T-helper 17 cell (primary cell): ENCODE measurements at regions not wholly inside any gene's neighbourhood (a gene's known extent, or its start where the extent isn't known, plus 50 kb on each side); places are given as distances from the start of the nearest gene placed in this dataset.
"Not testable (repeated sequence)": the region's sequence is repeated elsewhere in the genome, so short reads cannot be mapped to it uniquely, and the experiment has no call there.

Experiments used
- ATAC-seq: fragments of 150-1000 bp; cut with Tn5 transposase; 2 replicates; pipeline ENCODE4 v1.10.0; 2021; ENCODE audit warnings: mild to moderate bottlenecking, moderate library complexity
- DNase-seq, 3 donors: peaks; one replicate each; pipeline versions ENCODE4 v3.0.0 to v3.0.0-alpha.2; 2020 to 2021
- H3K9me3 ChIP-seq: one replicate; pipeline ENCODE4 v1.7.0; 2013; ENCODE audit warnings: low read length, mild to moderate bottlenecking; ENCODE audit not compliant: control insufficient read depth, poor library complexity, severe bottlenecking
- H3K27ac Mint-ChIP-seq: one replicate; pipeline ENCODE4 v1.8.0; 2022; ENCODE audit warnings: mild to moderate bottlenecking, moderate library complexity, mixed read lengths
- H3K27me3 Mint-ChIP-seq: one replicate; pipeline ENCODE4 v1.8.0; 2022; ENCODE audit warnings: mixed read lengths
- H3K36me3 Mint-ChIP-seq: one replicate; pipeline ENCODE4 v1.8.0; 2022; ENCODE audit warnings: low read depth, mixed read lengths
- H3K4me1 Mint-ChIP-seq: one replicate; pipeline ENCODE4 v1.8.0; 2022; ENCODE audit warnings: mild to moderate bottlenecking, mixed read lengths
- H3K4me3 Mint-ChIP-seq: one replicate; pipeline ENCODE4 v1.8.0; 2022; ENCODE audit warnings: mild to moderate bottlenecking, moderate library complexity, mixed read lengths

DNA sequence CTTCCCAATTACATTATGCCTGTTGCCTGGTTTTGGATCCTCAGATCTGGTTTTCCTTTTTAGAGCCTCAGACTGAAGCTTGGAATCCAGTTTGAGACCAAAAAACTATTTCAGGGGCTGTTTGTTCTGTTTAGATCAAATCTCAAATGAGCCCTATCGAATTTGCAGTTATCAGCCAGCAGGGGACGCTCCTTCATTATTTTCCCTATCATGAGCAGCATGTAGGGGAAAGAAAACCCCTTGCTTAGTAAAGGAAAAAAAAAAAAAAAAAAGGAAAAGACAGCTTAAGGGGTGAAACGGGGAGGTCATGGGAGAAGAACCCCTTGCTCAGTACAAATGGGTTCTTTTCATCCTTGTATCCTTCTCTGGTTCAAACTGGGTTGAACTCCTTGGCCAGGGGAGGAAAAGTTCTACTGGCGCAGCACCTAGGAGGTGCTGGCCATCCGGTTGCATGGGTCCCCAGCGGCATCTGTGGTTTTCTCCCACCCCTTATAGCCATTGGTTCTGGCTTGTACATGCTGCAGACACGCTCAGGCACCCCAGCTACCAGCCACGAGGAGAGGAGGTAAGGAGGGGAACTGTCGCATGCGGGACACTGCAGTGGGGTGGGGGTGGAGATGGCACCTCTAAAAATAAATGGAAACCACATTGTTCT, 1375.1 kb upstream of the ALCAM start:
- no peaks in the 10 kb centered on the region for H3K27me3 Mint-ChIP-seq
- no peaks in the 10 kb centered on the region for H3K36me3 Mint-ChIP-seq
- DNase-seq (no peak), ATAC-seq (no peak)
- H3K4me3 Mint-ChIP-seq = no peak overlapping the region
- H3K9me3 ChIP-seq = no peaks in the 10 kb centered on the region
- H3K27ac Mint-ChIP-seq = no peak overlapping the region
- no peaks in the 10 kb centered on the region for H3K4me1 Mint-ChIP-seq

- DNase-seq (no peak), ATAC-seq (no peak)
- Mint-ChIP-seq H3K36me3 (no peaks in the 10 kb centered on the region), H3K4me1 (no peaks in the 10 kb centered on the region), H3K27me3 (no peaks in the 10 kb centered on the region), H3K4me3 (no peak overlapping the region), H3K27ac (no peak overlapping the region)
- no peaks in the 10 kb centered on the region for H3K9me3 ChIP-seq
Measured at GRCh38 chr3:103992469-103992868, 1374.2 kb upstream of the ALCAM start.

DNA sequence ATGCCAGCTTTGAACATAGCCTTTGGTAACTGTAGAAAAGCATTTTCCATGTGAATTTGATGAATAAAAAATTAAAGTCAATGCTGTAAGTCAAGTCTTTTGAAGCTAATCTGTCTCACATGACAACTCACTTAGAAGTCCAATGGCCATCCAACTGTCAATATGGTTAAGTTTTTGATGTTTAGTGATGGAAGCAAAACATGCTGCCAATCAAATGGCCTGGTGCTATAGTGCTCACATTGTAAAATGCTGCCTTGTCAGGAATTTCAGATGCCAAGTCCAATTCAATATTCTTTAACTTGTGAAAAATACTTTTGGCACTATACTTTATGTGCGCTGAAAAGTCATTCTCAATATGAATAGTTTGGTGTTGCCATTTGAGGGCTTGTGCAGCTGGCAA, 1361.8 kb upstream of the ALCAM start:
- no peaks in the 10 kb centered on the region for H3K36me3 Mint-ChIP-seq
- no peaks in the 10 kb centered on the region for H3K27me3 Mint-ChIP-seq
- no peaks in the 10 kb centered on the region for H3K9me3 ChIP-seq
- DNase-seq = no peak
- ATAC-seq = no peak
- H3K27ac Mint-ChIP-seq = no peak overlapping the region
- no peak overlapping the region for H3K4me3 Mint-ChIP-seq
- no peaks in the 10 kb centered on the region for H3K4me1 Mint-ChIP-seq

GRCh38 chr3:104005815-104006214, 1360.9 kb upstream of the ALCAM start:
- H3K4me1 Mint-ChIP-seq = no peaks in the 10 kb centered on the region
- no peak overlapping the region for H3K27ac Mint-ChIP-seq
- H3K27me3 Mint-ChIP-seq = no peaks in the 10 kb centered on the region
- H3K36me3 Mint-ChIP-seq = no peaks in the 10 kb centered on the region
- ATAC-seq = no peak
- no peaks in the 10 kb centered on the region for H3K9me3 ChIP-seq
- no peak overlapping the region for H3K4me3 Mint-ChIP-seq
- no peak for DNase-seq

GRCh38 chr3:104018541-104018940, 1348.2 kb upstream of the ALCAM start:
- H3K4me1 Mint-ChIP-seq = no peaks in the 10 kb centered on the region
- no peak overlapping the region for H3K4me3 Mint-ChIP-seq
- no peaks in the 10 kb centered on the region for H3K36me3 Mint-ChIP-seq
- ATAC-seq (no peak), DNase-seq (no peak)
- H3K9me3 ChIP-seq = no peaks in the 10 kb centered on the region
- H3K27ac Mint-ChIP-seq = no peak overlapping the region
- H3K27me3 Mint-ChIP-seq = no peaks in the 10 kb centered on the region

- ATAC-seq (no peak), DNase-seq (no peak)
- H3K9me3 ChIP-seq = no peaks in the 10 kb centered on the region
- no peaks in the 10 kb centered on the region for H3K36me3 Mint-ChIP-seq
- no peaks in the 10 kb centered on the region for H3K4me1 Mint-ChIP-seq
- H3K27ac Mint-ChIP-seq = no peak overlapping the region
- no peak overlapping the region for H3K4me3 Mint-ChIP-seq
- H3K27me3 Mint-ChIP-seq = no peaks in the 10 kb centered on the region
Measured at GRCh38 chr3:104031598-104031997, 1335.1 kb upstream of the ALCAM start.

GRCh38 chr3:104032283-104032682, 1334.4 kb upstream of the ALCAM start:
- no peaks in the 10 kb centered on the region for H3K36me3 Mint-ChIP-seq
- ATAC-seq = no peak

DNA sequence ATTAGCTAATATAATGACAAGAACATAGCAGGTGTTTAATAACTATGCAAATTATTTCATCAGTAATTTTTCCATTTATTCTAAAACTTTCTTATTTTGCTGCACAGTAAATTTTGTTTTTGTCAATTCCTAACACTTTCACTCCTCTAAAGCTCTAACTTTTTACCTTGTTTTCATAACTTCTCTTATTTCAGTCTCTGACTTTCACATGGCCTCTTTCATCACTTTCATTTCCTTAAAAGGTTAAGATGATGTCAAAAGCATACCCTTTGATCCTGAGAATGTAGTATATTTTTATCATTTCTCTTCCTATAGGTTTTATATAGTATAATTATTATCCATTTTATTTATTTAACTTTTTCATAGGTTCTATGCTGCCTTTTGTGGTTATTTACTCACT, 1325.8 kb upstream of the ALCAM start:
- ATAC-seq (no peak), DNase-seq (no peak)
- Mint-ChIP-seq H3K36me3 (no peaks in the 10 kb centered on the region), H3K4me3 (no peak overlapping the region), H3K4me1 (no peaks in the 10 kb centered on the region), H3K27me3 (no peaks in the 10 kb centered on the region), H3K27ac (no peak overlapping the region)
- H3K9me3 ChIP-seq = no peaks in the 10 kb centered on the region

More at GRCh38 chr3:104032283-104032682, 1334.4 kb upstream of the ALCAM start:
- Mint-ChIP-seq H3K27ac (no peak overlapping the region), H3K4me3 (no peak overlapping the region), H3K4me1 (no peaks in the 10 kb centered on the region), H3K27me3 (no peaks in the 10 kb centered on the region)
- H3K9me3 ChIP-seq = no peaks in the 10 kb centered on the region
- DNase-seq = no peak

DNA sequence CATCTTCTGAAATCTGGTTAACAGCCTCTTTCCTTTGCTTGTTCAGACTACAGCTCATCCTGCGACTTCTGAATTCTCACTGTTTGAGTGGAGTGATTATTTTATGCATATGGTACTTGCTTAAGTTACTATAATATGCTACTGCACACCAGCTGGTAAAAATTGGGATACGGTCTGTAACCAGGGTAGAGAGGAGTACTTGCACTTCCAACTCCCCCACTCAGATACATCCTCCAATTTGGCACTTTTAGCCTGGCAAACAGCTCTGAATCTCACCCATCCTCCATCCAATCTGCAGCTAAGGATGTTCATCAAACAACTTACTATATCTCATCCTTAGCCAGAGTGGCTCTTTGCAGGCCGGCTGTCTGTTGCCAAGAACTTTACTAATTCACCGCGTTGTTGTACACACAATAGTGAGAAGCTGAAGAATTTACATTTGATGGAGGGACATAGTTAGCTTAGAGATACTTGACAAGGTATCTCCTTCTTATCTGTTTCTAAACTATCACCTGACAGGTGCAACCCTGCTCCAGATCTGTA, 1323.6 kb upstream of the ALCAM start:
- H3K27ac Mint-ChIP-seq, ATAC-seq, H3K27me3 Mint-ChIP-seq, DNase-seq, H3K4me3 Mint-ChIP-seq, H3K9me3 ChIP-seq, H3K4me1 Mint-ChIP-seq, H3K36me3 Mint-ChIP-seq: not testable (repeated sequence)

- no peaks in the 10 kb centered on the region for H3K36me3 Mint-ChIP-seq
- H3K4me1 Mint-ChIP-seq = no peaks in the 10 kb centered on the region
- H3K4me3 Mint-ChIP-seq = no peak overlapping the region
- ATAC-seq (no peak), DNase-seq (no peak)
- H3K27ac Mint-ChIP-seq = no peak overlapping the region
- no peaks in the 10 kb centered on the region for H3K27me3 Mint-ChIP-seq
- no peaks in the 10 kb centered on the region for H3K9me3 ChIP-seq
Measured at GRCh38 chr3:104044002-104044401, 1322.7 kb upstream of the ALCAM start.

DNA sequence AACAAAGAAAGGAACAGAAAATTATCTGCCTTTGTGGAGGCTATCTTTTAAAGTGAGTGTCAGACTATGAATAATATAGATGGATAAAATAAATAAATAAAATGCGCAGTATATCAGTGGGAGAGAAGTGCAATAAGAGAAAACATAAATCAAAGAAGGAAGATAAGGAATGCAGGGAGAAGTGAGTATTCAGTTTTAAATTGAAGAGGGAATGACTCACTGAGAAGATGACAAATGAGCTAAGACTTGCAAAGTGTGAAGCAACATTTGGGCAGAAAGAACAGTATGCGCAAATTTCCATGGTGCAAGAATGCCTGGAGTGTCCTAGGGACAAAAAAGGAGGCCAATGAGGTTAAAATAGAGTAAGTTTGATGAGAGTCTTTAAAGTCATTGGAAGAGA, 1300.1 kb upstream of the ALCAM start:
- no peaks in the 10 kb centered on the region for H3K27me3 Mint-ChIP-seq
- H3K4me3 Mint-ChIP-seq = no peak overlapping the region
- H3K36me3 Mint-ChIP-seq = no peaks in the 10 kb centered on the region
- H3K9me3 ChIP-seq = no peaks in the 10 kb centered on the region
- no peak overlapping the region for H3K27ac Mint-ChIP-seq
- no peaks in the 10 kb centered on the region for H3K4me1 Mint-ChIP-seq
- ATAC-seq (no peak), DNase-seq (no peak)

- Mint-ChIP-seq H3K4me1 (no peaks in the 10 kb centered on the region), H3K27ac (no peak overlapping the region), H3K27me3 (no peaks in the 10 kb centered on the region), H3K4me3 (no peak overlapping the region), H3K36me3 (no peaks in the 10 kb centered on the region)
- H3K9me3 ChIP-seq = no peaks in the 10 kb centered on the region
- no peak for ATAC-seq
- no peak for DNase-seq
Measured at GRCh38 chr3:104069114-104069513, 1297.6 kb upstream of the ALCAM start.

DNA sequence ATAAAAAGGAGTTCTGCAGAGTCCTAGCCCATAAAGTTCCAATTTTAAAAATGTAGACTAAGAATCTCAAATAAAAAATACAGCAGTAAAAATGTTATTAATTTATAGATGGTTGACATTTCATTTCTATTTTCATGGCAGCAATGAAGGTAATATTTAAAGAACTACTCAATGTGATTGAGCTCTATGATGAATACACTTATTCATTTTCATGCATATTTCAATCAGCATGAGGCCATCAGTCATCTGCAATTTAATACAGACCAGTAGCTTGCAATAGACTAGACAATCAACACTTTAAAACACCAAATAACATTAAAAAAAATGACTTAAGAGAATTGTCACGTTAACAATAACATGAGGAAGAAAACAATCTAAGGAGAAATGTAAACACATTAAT, 1295.8 kb upstream of the ALCAM start:
- no peaks in the 10 kb centered on the region for H3K27me3 Mint-ChIP-seq

GRCh38 chr3:104080088-104080626, 1286.6 kb upstream of the ALCAM start:
- H3K4me3 Mint-ChIP-seq = no peak overlapping the region
- H3K36me3 Mint-ChIP-seq = no peaks in the 10 kb centered on the region
- ATAC-seq (no peak), DNase-seq (no peak)
- H3K27me3 Mint-ChIP-seq = no peaks in the 10 kb centered on the region
- H3K9me3 ChIP-seq = no peaks in the 10 kb centered on the region
- no peak overlapping the region for H3K27ac Mint-ChIP-seq
- H3K4me1 Mint-ChIP-seq = no peaks in the 10 kb centered on the region

More for the DNA sequence above, 1295.8 kb upstream of the ALCAM start:
- H3K36me3 Mint-ChIP-seq = no peaks in the 10 kb centered on the region
- no peak overlapping the region for H3K4me3 Mint-ChIP-seq
- DNase-seq = no peak
- no peak for ATAC-seq
- no peak overlapping the region for H3K27ac Mint-ChIP-seq
- no peaks in the 10 kb centered on the region for H3K4me1 Mint-ChIP-seq
- no peaks in the 10 kb centered on the region for H3K9me3 ChIP-seq
